CD4-positive, alpha-beta memory T cell (primary cell): ENCODE measurements at regions not wholly inside any gene's neighbourhood (a gene's known extent, or its start where the extent isn't known, plus 50 kb on each side); places are given as distances from the start of the nearest gene placed in this dataset.

Source experiments
- CTCF ChIA-PET: fragments of 350-600 bp; sonication (Branson Sonifier 250); formaldehyde crosslinking; loops from one replicate; lab custom pipeline; 2021; ENCODE audit warnings: inconsistent platforms; ENCODE audit not compliant: partially characterized antibody; lab: Charles Lee
- POLR2A ChIA-PET: fragments of 350-600 bp; sonication (Branson Sonifier 250); formaldehyde crosslinking; loops from one replicate; lab custom pipeline; 2021; ENCODE audit not compliant: partially characterized antibody; lab: Charles Lee
- DNase-seq, 5 donors: peaks; one replicate each; pipeline versions ENCODE4 v3.0.0 to v3.0.0-alpha.2; 2020 to 2022; ENCODE audit warnings: mixed read lengths in 1 of 5
- H3K27ac ChIP-seq: one replicate; pipeline ENCODE4 v1.7.0; 2013; ENCODE audit warnings: low read depth, low read length
- H3K27me3 ChIP-seq: 2 replicates; pipeline ENCODE4 v1.7.0; 2013; ENCODE audit warnings: mild to moderate bottlenecking, low read length, moderate library complexity; ENCODE audit not compliant: insufficient read depth
- H3K36me3 ChIP-seq: 2 replicates; pipeline ENCODE4 v1.7.0; 2013; ENCODE audit warnings: mild to moderate bottlenecking, low read length, moderate library complexity; ENCODE audit not compliant: insufficient read depth
- H3K4me1 ChIP-seq: 2 replicates; pipeline ENCODE4 v1.7.0; 2013; ENCODE audit warnings: mild to moderate bottlenecking, low read length, moderate library complexity; ENCODE audit not compliant: insufficient read depth
- H3K4me3 ChIP-seq, 2 donors: one replicate each; pipeline ENCODE4 v1.7.0; 2013; ENCODE audit warnings: low read length in 2 of 2, mild to moderate bottlenecking in 1 of 2
- H3K9me3 ChIP-seq, 2 donors: one replicate each; pipeline ENCODE4 v1.7.0; 2013; ENCODE audit warnings: low read length in 2 of 2, control low read depth in 1 of 2; ENCODE audit not compliant: control insufficient read depth in 1 of 2
- H3K27ac Mint-ChIP-seq, 7 donors: one replicate each; pipeline ENCODE4 v1.8.0; 2020 to 2021; ENCODE audit warnings: mixed read lengths in 7 of 7, mild to moderate bottlenecking in 6 of 7, inconsistent platforms in 3 of 7, moderate library complexity in 3 of 7
- H3K27me3 Mint-ChIP-seq, 2 donors: one replicate each; pipeline ENCODE4 v1.8.0; 2020 to 2021; ENCODE audit warnings: mixed read lengths in 2 of 2
- H3K36me3 Mint-ChIP-seq, 2 donors: one replicate each; pipeline ENCODE4 v1.8.0; 2020 to 2021; ENCODE audit warnings: mixed read lengths in 2 of 2, inconsistent platforms in 1 of 2, mild to moderate bottlenecking in 1 of 2
- H3K4me1 Mint-ChIP-seq, 4 donors: one replicate each; pipeline ENCODE4 v1.8.0; 2020 to 2021; ENCODE audit warnings: mixed read lengths in 4 of 4, mild to moderate bottlenecking in 1 of 4
- H3K4me3 Mint-ChIP-seq, 8 donors: one replicate each; pipeline ENCODE4 v1.8.0; 2020 to 2021; ENCODE audit warnings: mixed read lengths in 8 of 8, mild to moderate bottlenecking in 7 of 8, moderate library complexity in 6 of 8, inconsistent platforms in 3 of 8
- H3K9me3 Mint-ChIP-seq, 8 donors: one replicate each; pipeline ENCODE4 v1.8.0; 2020 to 2021; ENCODE audit warnings: mixed read lengths in 8 of 8, mild to moderate bottlenecking in 5 of 8, inconsistent platforms in 3 of 8, moderate library complexity in 1 of 8
- intact Hi-C: fragments of 100-400 bp; cut with micrococcal nuclease; formaldehyde crosslinking; loops from one replicate; pipeline ENCODE4 v1.15.1; 2023

- no peak overlapping the region for H3K4me3 ChIP-seq
- Mint-ChIP-seq H3K9me3 (no peaks in the 10 kb centered on the region), H3K4me1 (peaks cover 0 to 5% (median 2%) of the 10 kb centered on the region in 4 donors), H3K36me3 (no peaks in the 10 kb centered on the region), H3K4me3 (no peak overlapping the region), H3K27me3 (no peaks in the 10 kb centered on the region), H3K27ac (no peak overlapping the region)
- no peaks in the 10 kb centered on the region for H3K9me3 ChIP-seq
- CTCF ChIA-PET, result interaction anchor here (0.7 kb wide), 1 partner anchor 113 kb away, joined by 3 read pairs; no protein-coding TSS in a partner anchor
- POLR2A ChIA-PET, result no interaction called here
- no peak overlapping the region for H3K27ac ChIP-seq
- no peak for DNase-seq
- no peaks in the 10 kb centered on the region for H3K36me3 ChIP-seq
- H3K27me3 ChIP-seq, result no peaks in the 10 kb centered on the region
- peaks cover 5% of the 10 kb centered on the region for H3K4me1 ChIP-seq
- intact Hi-C loops, result no loop called here
Measured at GRCh38 chr13:50441130-50441529, 402.4 kb downstream of the DLEU7 start.

- Histone ChIP-seq H3K27me3 (no peaks in the 10 kb centered on the region), H3K27ac (no peak overlapping the region), H3K4me3 (no peak overlapping the region), H3K4me1 (peaks cover 5% of the 10 kb centered on the region), H3K9me3 (no peaks in the 10 kb centered on the region), H3K36me3 (no peaks in the 10 kb centered on the region)
- CTCF ChIA-PET, result interaction anchor here (1.3 kb wide), 1 partner anchor 13 kb away, joined by 3 read pairs; no protein-coding TSS in a partner anchor
- Mint-ChIP-seq H3K4me1 (peaks cover 0 to 5% (median 2%) of the 10 kb centered on the region in 4 donors), H3K27ac (no peak overlapping the region), H3K27me3 (peaks cover 0 to 1% of the 10 kb centered on the region in 2 donors), H3K9me3 (peaks cover 0 to 1% (median 0%) of the 10 kb centered on the region in 8 donors), H3K36me3 (peaks cover 0 to 3% of the 10 kb centered on the region in 2 donors), H3K4me3 (no peak overlapping the region)
- no peak for DNase-seq
- POLR2A ChIA-PET, result no interaction called here
- intact Hi-C loops, result no loop called here
Measured at GRCh38 chr13:50444726-50445125, 398.8 kb downstream of the DLEU7 start.

GRCh38 chr13:50446611-50447010 is 396.9 kb downstream of the DLEU7 start:
- intact Hi-C loops, result no loop called here
- no peak overlapping the region for H3K27ac ChIP-seq
- Mint-ChIP-seq H3K9me3 (peaks cover 0 to 1% (median 0%) of the 10 kb centered on the region in 8 donors), H3K4me1 (peaks cover 0 to 5% (median 2%) of the 10 kb centered on the region in 4 donors), H3K4me3 (no peak overlapping the region), H3K36me3 (peaks cover 0 to 3% of the 10 kb centered on the region in 2 donors), H3K27me3 (peaks cover 0 to 1% of the 10 kb centered on the region in 2 donors), H3K27ac (no peak overlapping the region)
- H3K36me3 ChIP-seq, result no peaks in the 10 kb centered on the region
- peaks cover 5% of the 10 kb centered on the region for H3K4me1 ChIP-seq
- ChIA-PET POLR2A (interaction anchor here (1.1 kb wide), 1 partner anchor 39 kb away, joined by 3 read pairs; no protein-coding TSS in a partner anchor), CTCF (interaction anchor here (0.7 kb wide), 1 partner anchor 141 kb away, joined by 5 read pairs; no protein-coding TSS in a partner anchor)
- H3K9me3 ChIP-seq, result no peaks in the 10 kb centered on the region
- DNase-seq, result no peak
- H3K27me3 ChIP-seq, result no peaks in the 10 kb centered on the region
- H3K4me3 ChIP-seq, result no peak overlapping the region

- CTCF ChIA-PET, result interaction anchor here (1.3 kb wide), 1 partner anchor 472 kb away, joined by 3 read pairs; no protein-coding TSS in a partner anchor
- H3K4me1 Mint-ChIP-seq, result peaks cover 0 to under 1% (median 0%) of the 10 kb centered on the region in 4 donors
Measured at GRCh38 chr13:50448535-50448998, 394.9 kb downstream of the DLEU7 start.

GRCh38 chr13:50449465-50449864 is 394.0 kb downstream of the DLEU7 start:
- Histone ChIP-seq H3K4me1 (no peaks in the 10 kb centered on the region), H3K27me3 (no peaks in the 10 kb centered on the region), H3K36me3 (no peaks in the 10 kb centered on the region), H3K27ac (no peak overlapping the region), H3K4me3 (no peak overlapping the region), H3K9me3 (no peaks in the 10 kb centered on the region)
- H3K9me3 Mint-ChIP-seq, result peaks cover 0 to 1% (median 0%) of the 10 kb centered on the region in 8 donors
- no peak for DNase-seq
- no peak overlapping the region for H3K4me3 Mint-ChIP-seq
- H3K4me1 Mint-ChIP-seq, result no peaks in the 10 kb centered on the region
- ChIA-PET POLR2A (no interaction called here), CTCF (interaction anchor here (1.3 kb wide), 1 partner anchor 473 kb away, joined by 4 read pairs; no protein-coding TSS in a partner anchor)
- intact Hi-C loops, result no loop called here
- peaks cover 0 to 1% of the 10 kb centered on the region in 2 donors for H3K27me3 Mint-ChIP-seq
- peaks cover 0 to 3% of the 10 kb centered on the region in 2 donors for H3K36me3 Mint-ChIP-seq
- H3K27ac Mint-ChIP-seq, result no peak overlapping the region

More at GRCh38 chr13:50448535-50448998, 394.9 kb downstream of the DLEU7 start:
- no peaks in the 10 kb centered on the region for H3K9me3 ChIP-seq
- DNase-seq, result no peak
- no peaks in the 10 kb centered on the region for H3K27me3 ChIP-seq
- no peak overlapping the region for H3K4me3 ChIP-seq
- no peaks in the 10 kb centered on the region for H3K36me3 ChIP-seq
- no peak overlapping the region for H3K4me3 Mint-ChIP-seq
- H3K36me3 Mint-ChIP-seq, result peaks cover 0 to 3% of the 10 kb centered on the region in 2 donors
- no peak overlapping the region for H3K27ac ChIP-seq
- peaks cover 0 to 1% (median 0%) of the 10 kb centered on the region in 8 donors for H3K9me3 Mint-ChIP-seq
- peaks cover 0 to 1% of the 10 kb centered on the region in 2 donors for H3K27me3 Mint-ChIP-seq
- POLR2A ChIA-PET, result no interaction called here
- intact Hi-C loops, result no loop called here
- H3K27ac Mint-ChIP-seq, result no peak overlapping the region
- no peaks in the 10 kb centered on the region for H3K4me1 ChIP-seq

GRCh38 chr13:50450279-50450678 is 393.2 kb downstream of the DLEU7 start:
- Mint-ChIP-seq H3K36me3 (peaks cover 0 to 3% of the 10 kb centered on the region in 2 donors), H3K27me3 (peaks cover 0 to 1% of the 10 kb centered on the region in 2 donors), H3K4me1 (no peaks in the 10 kb centered on the region), H3K27ac (no peak overlapping the region), H3K4me3 (no peak overlapping the region), H3K9me3 (peaks cover 0 to 1% (median 0%) of the 10 kb centered on the region in 8 donors)
- Histone ChIP-seq H3K27ac (no peak overlapping the region), H3K4me1 (no peaks in the 10 kb centered on the region), H3K36me3 (no peaks in the 10 kb centered on the region), H3K4me3 (no peak overlapping the region), H3K9me3 (no peaks in the 10 kb centered on the region), H3K27me3 (no peaks in the 10 kb centered on the region)
- DNase-seq, result no peak
- CTCF ChIA-PET, result interaction anchor here (1.3 kb wide), 1 partner anchor 474 kb away, joined by 4 read pairs; no protein-coding TSS in a partner anchor
- intact Hi-C loops, result no loop called here
- POLR2A ChIA-PET, result no interaction called here

GRCh38 chr13:50451609-50452008 is 391.9 kb downstream of the DLEU7 start:
- H3K4me3 Mint-ChIP-seq, result no peak overlapping the region
- Histone ChIP-seq H3K4me1 (no peaks in the 10 kb centered on the region), H3K4me3 (no peak overlapping the region), H3K36me3 (no peaks in the 10 kb centered on the region), H3K9me3 (no peaks in the 10 kb centered on the region), H3K27me3 (no peaks in the 10 kb centered on the region), H3K27ac (no peak overlapping the region)
- intact Hi-C loops, result no loop called here
- no peaks in the 10 kb centered on the region for H3K4me1 Mint-ChIP-seq
- no peak overlapping the region for H3K27ac Mint-ChIP-seq
- ChIA-PET POLR2A (interaction anchor here (0.8 kb wide), 1 partner anchor 9 kb away, joined by 3 read pairs; no protein-coding TSS in a partner anchor), CTCF (no interaction called here)
- no peak for DNase-seq
- H3K27me3 Mint-ChIP-seq, result peaks cover 0 to 1% of the 10 kb centered on the region in 2 donors
- peaks cover 0 to 3% of the 10 kb centered on the region in 2 donors for H3K36me3 Mint-ChIP-seq
- H3K9me3 Mint-ChIP-seq, result peaks cover 0 to under 1% (median 0%) of the 10 kb centered on the region in 8 donors
